Liver (tissue), 3 donors: ENCODE measurements at regions not wholly inside any gene's neighbourhood (a gene's known extent, or its start where the extent isn't known, plus 50 kb on each side); places are given as distances from the start of the nearest gene placed in this dataset.

Source experiments
- ATF3 ChIP-seq: IDR thresholded peaks from 2 replicates; pipeline ENCODE4 v1.6.1; 2016; ENCODE audit warnings: antibody characterized with exemption
- CTCF ChIP-seq: fragments of 150-350 bp; IDR thresholded peaks from 2 replicates; pipeline ENCODE4 v1.5.1; 2017; ENCODE audit warnings: improper control_type of control experiment, low read depth, low read length; ENCODE audit not compliant: missing input control
- REST ChIP-seq: IDR thresholded peaks from 2 replicates; pipeline ENCODE4 v1.6.1; 2016; ENCODE audit warnings: antibody characterized with exemption, mild to moderate bottlenecking
- RXRA ChIP-seq, 2 donors: IDR thresholded peaks; 2 replicates each; pipeline ENCODE4 v1.6.1; 2017 to 2018; ENCODE audit warnings: antibody characterized with exemption in 2 of 2, mild to moderate bottlenecking in 1 of 2
- TAF1 ChIP-seq: conservative IDR thresholded peaks from 2 replicates; pipeline ENCODE4 v1.6.1; 2016; ENCODE audit warnings: antibody characterized with exemption, mild to moderate bottlenecking
- donor health status: healthy.
- donor health status: healthy.

GRCh38 chr10:80829562-80829961, 291.9 kb downstream of the SH2D4B start:
- no peak for TF ChIP-seq RXRA (IDR thresholded peaks at IDR 0.05)
- no peak for TF ChIP-seq TAF1
- no peak for TF ChIP-seq CTCF
- TF ChIP-seq ATF3: no peak
- no peak for TF ChIP-seq REST
